ENCODE measurements at regions not wholly inside any gene's neighbourhood (a gene's known extent, or its start where the extent isn't known, plus 50 kb on each side); places are given as distances from the start of the nearest gene placed in this dataset.

DNA sequence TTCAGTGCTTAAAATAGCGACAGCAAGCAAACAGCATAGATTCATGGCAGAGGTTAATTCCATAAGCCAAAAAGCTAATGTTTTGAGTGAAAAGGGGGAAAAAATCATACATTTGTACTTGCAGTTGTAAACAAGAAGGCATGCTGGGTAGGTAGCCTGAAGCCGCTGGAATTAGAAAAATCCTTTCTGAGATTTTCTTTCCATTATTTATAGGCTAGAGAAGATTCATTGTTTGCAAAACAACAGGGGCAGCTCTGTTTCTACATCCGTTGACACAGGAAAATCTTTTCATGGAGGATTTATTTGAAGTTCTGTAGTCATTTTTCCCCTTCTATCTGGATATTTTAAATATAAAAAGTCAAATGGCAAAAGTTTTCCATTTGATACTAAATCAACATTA, 843.9 kb downstream of the QKI start:
- no peak overlapping the region for H3K4me3 ChIP-seq (ENCODE audit: control insufficient read depth in 1 of 2, extremely low read depth in 1 of 2, low read length in 1 of 2)
- 100% methylated on average over 1 of the region's 3 CpGs for WGBS (ENCODE audit: insufficient coverage)
- DNase-seq (no peak), ATAC-seq (replicated peaks in 1 of 4) (no peak)
- Mint-ChIP-seq H3K4me3 (no peak overlapping the region), H3K36me3 (no peaks in the 10 kb centered on the region), H3K9me3 (peaks cover 0 to 5% (median 0%) of the 10 kb centered on the region in 3 donors), H3K27ac (no peak overlapping the region), H3K27me3 (no peaks in the 10 kb centered on the region), H3K4me1 (no peaks in the 10 kb centered on the region)
- H3K4me1 ChIP-seq (ENCODE audit: control insufficient read depth in 1 of 2, extremely low read depth in 1 of 2, insufficient read depth in 2 of 2, low read length in 2 of 2), result no peaks in the 10 kb centered on the region
- H3K9me3 ChIP-seq, result no peaks in the 10 kb centered on the region
- POLR2A ChIA-PET, result no interaction called here
- CTCF ChIA-PET, result no interaction called here
- no peaks in the 10 kb centered on the region for H3K36me3 ChIP-seq (ENCODE audit: control insufficient read depth in 2 of 2, extremely low read depth in 1 of 2, insufficient read depth in 1 of 2, low read length in 1 of 2)
- H3K27ac ChIP-seq (ENCODE audit: low read length), result no peak overlapping the region
- no peaks in the 10 kb centered on the region for H3K27me3 ChIP-seq (replicated peaks in 1 of 2; ENCODE audit: control insufficient read depth in 2 of 2, extremely low read depth in 1 of 2, insufficient read depth in 2 of 2, low read length in 1 of 2)

DNA sequence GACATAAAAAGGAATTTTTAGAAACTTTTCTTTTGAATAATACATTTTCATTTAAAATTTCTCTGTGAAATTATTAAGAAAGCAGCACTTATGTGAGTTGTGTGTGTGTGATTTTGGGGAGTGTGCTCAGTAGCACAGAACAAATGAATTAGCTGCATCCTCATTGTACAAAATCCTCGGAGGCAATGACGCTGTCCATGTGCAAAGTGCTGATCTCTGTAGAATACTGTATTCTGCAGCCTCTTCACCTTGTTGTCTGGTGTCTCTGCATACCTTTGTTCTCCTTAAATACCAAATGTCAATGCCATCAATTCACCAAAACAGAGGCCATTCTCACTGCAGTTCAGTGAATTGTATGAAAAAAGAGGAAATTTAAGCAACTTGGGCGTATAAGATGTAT, 838.4 kb downstream of the QKI start:
- Histone ChIP-seq H3K27ac (ENCODE audit: low read length) (no peak overlapping the region), H3K27me3 (replicated peaks in 1 of 2; ENCODE audit: control insufficient read depth in 2 of 2, extremely low read depth in 1 of 2, insufficient read depth in 2 of 2, low read length in 1 of 2) (no peaks in the 10 kb centered on the region), H3K4me1 (ENCODE audit: control insufficient read depth in 1 of 2, extremely low read depth in 1 of 2, insufficient read depth in 2 of 2, low read length in 2 of 2) (no peaks in the 10 kb centered on the region), H3K36me3 (ENCODE audit: control insufficient read depth in 2 of 2, extremely low read depth in 1 of 2, insufficient read depth in 1 of 2, low read length in 1 of 2) (no peaks in the 10 kb centered on the region), H3K9me3 (no peaks in the 10 kb centered on the region), H3K4me3 (ENCODE audit: control insufficient read depth in 1 of 2, extremely low read depth in 1 of 2, low read length in 1 of 2) (no peak overlapping the region)
- Mint-ChIP-seq H3K4me3 (no peak overlapping the region), H3K27me3 (no peaks in the 10 kb centered on the region), H3K9me3 (peaks cover 0 to 6% (median 0%) of the 10 kb centered on the region in 3 donors), H3K27ac (no peak overlapping the region), H3K36me3 (no peaks in the 10 kb centered on the region), H3K4me1 (no peaks in the 10 kb centered on the region)
- POLR2A ChIA-PET, result no interaction called here
- no peak for DNase-seq
- CTCF ChIA-PET, result no interaction called here
- ATAC-seq (replicated peaks in 1 of 4), result no peak
- no CpG with 5 or more reads among the region's 3 CpGs for WGBS (ENCODE audit: insufficient coverage)

DNA sequence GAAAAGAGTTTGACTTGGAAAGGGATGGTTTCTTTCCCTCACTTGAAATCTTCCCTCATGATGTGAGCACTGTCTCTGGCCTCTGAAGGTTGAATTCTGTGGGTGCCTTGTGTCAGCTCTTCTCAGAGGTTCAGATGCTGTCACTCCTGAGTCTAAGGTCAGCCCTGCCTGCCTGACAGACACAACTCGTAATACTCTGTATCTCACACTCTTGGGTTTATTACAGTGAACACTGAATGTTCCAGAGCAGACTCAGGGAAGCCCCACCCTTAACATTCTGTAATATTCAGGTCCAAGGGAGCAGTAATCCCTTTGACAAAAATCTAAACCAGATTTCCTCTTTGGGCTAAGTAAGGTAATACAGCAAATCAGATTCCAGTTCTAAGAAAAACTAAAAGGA, 837.8 kb downstream of the QKI start:
- POLR2A ChIA-PET, result no interaction called here
- Histone ChIP-seq H3K4me3 (ENCODE audit: control insufficient read depth in 1 of 2, extremely low read depth in 1 of 2, low read length in 1 of 2) (no peak overlapping the region), H3K9me3 (no peaks in the 10 kb centered on the region), H3K4me1 (ENCODE audit: control insufficient read depth in 1 of 2, extremely low read depth in 1 of 2, insufficient read depth in 2 of 2, low read length in 2 of 2) (no peaks in the 10 kb centered on the region), H3K27ac (ENCODE audit: low read length) (no peak overlapping the region), H3K27me3 (replicated peaks in 1 of 2; ENCODE audit: control insufficient read depth in 2 of 2, extremely low read depth in 1 of 2, insufficient read depth in 2 of 2, low read length in 1 of 2) (no peaks in the 10 kb centered on the region), H3K36me3 (ENCODE audit: control insufficient read depth in 2 of 2, extremely low read depth in 1 of 2, insufficient read depth in 1 of 2, low read length in 1 of 2) (no peaks in the 10 kb centered on the region)
- Mint-ChIP-seq H3K27me3 (no peaks in the 10 kb centered on the region), H3K4me1 (no peaks in the 10 kb centered on the region), H3K4me3 (no peak overlapping the region), H3K9me3 (peaks cover 0 to 4% (median 0%) of the 10 kb centered on the region in 3 donors), H3K27ac (no peak overlapping the region), H3K36me3 (no peaks in the 10 kb centered on the region)
- ATAC-seq (replicated peaks in 1 of 4) (no peak), DNase-seq (no peak)
- CTCF ChIA-PET, result no interaction called here
- WGBS (ENCODE audit: insufficient coverage), result 71% methylated on average over 1 of the region's 1 CpG

DNA sequence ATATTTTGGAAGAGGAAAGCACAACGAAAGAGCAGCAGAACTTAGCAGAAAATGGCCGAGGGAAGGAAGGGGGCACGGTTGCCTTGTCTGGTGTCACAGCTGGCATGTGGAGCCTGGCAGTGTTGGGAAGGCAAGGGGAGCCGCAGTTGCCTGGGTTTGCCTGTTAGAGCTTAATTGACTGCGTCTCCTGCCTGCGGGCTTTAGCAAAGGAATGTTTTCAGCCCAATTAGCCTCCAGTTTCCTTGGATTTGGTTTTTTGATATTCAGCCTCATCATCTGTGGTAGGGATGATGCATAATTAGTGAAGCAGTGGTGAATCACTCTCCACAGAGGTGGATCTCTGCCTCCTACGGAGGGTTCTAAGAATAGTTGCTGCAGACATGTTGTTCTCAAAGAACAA, 832.6 kb downstream of the QKI start:
- Histone ChIP-seq H3K4me1 (ENCODE audit: control insufficient read depth in 1 of 2, extremely low read depth in 1 of 2, insufficient read depth in 2 of 2, low read length in 2 of 2) (no peaks in the 10 kb centered on the region), H3K9me3 (no peaks in the 10 kb centered on the region), H3K4me3 (ENCODE audit: control insufficient read depth in 1 of 2, extremely low read depth in 1 of 2, low read length in 1 of 2) (no peak overlapping the region), H3K36me3 (ENCODE audit: control insufficient read depth in 2 of 2, extremely low read depth in 1 of 2, insufficient read depth in 1 of 2, low read length in 1 of 2) (no peaks in the 10 kb centered on the region), H3K27ac (ENCODE audit: low read length) (no peak overlapping the region), H3K27me3 (replicated peaks in 1 of 2; ENCODE audit: control insufficient read depth in 2 of 2, extremely low read depth in 1 of 2, insufficient read depth in 2 of 2, low read length in 1 of 2) (no peaks in the 10 kb centered on the region)
- POLR2A ChIA-PET, result no interaction called here
- no peaks in the 10 kb centered on the region for H3K36me3 Mint-ChIP-seq
- WGBS (ENCODE audit: insufficient coverage), result 66% methylated on average over 5 of the region's 7 CpGs
- DNase-seq (no peak), ATAC-seq (replicated peaks in 1 of 4) (no peak)
- CTCF ChIA-PET, result no interaction called here
- H3K27me3 Mint-ChIP-seq, result no peaks in the 10 kb centered on the region
- H3K9me3 Mint-ChIP-seq, result peaks cover 0 to 12% (median 0%) of the 10 kb centered on the region in 3 donors
- H3K27ac Mint-ChIP-seq, result no peak overlapping the region
- no peak overlapping the region for H3K4me3 Mint-ChIP-seq
- H3K4me1 Mint-ChIP-seq, result no peaks in the 10 kb centered on the region

DNA sequence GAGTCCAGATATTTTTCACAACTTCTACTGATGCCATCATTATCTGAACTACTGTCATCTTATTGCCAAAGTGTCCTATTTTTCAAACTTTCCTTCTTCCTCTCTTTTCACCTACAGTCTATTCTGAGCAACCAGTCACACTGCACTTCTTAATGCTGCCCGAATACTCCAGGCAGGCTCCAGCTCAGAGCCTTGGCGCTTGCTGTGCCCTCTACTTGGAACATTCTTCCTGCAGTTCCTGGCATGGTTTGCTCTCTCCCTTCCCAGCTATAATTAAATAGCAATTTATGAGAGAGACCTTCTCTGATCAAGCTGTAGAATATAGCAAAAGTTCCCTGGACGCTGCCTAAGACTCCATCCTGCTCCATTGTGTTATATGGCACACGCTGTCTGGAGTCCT, 831.6 kb downstream of the QKI start:
- 100% methylated on average over 1 of the region's 4 CpGs for WGBS (ENCODE audit: insufficient coverage)
- CTCF ChIA-PET, result no interaction called here
- Histone ChIP-seq H3K9me3 (no peaks in the 10 kb centered on the region), H3K36me3 (ENCODE audit: control insufficient read depth in 2 of 2, extremely low read depth in 1 of 2, insufficient read depth in 1 of 2, low read length in 1 of 2) (no peaks in the 10 kb centered on the region), H3K4me1 (ENCODE audit: control insufficient read depth in 1 of 2, extremely low read depth in 1 of 2, insufficient read depth in 2 of 2, low read length in 2 of 2) (no peaks in the 10 kb centered on the region), H3K27me3 (replicated peaks in 1 of 2; ENCODE audit: control insufficient read depth in 2 of 2, extremely low read depth in 1 of 2, insufficient read depth in 2 of 2, low read length in 1 of 2) (no peaks in the 10 kb centered on the region), H3K4me3 (ENCODE audit: control insufficient read depth in 1 of 2, extremely low read depth in 1 of 2, low read length in 1 of 2) (no peak overlapping the region), H3K27ac (ENCODE audit: low read length) (no peak overlapping the region)
- ATAC-seq (replicated peaks in 1 of 4) (no peak), DNase-seq (no peak)
- Mint-ChIP-seq H3K36me3 (no peaks in the 10 kb centered on the region), H3K9me3 (peaks cover 0 to 12% (median 0%) of the 10 kb centered on the region in 3 donors), H3K27me3 (no peaks in the 10 kb centered on the region), H3K27ac (no peak overlapping the region), H3K4me1 (no peaks in the 10 kb centered on the region), H3K4me3 (no peak overlapping the region)
- POLR2A ChIA-PET, result no interaction called here

DNA sequence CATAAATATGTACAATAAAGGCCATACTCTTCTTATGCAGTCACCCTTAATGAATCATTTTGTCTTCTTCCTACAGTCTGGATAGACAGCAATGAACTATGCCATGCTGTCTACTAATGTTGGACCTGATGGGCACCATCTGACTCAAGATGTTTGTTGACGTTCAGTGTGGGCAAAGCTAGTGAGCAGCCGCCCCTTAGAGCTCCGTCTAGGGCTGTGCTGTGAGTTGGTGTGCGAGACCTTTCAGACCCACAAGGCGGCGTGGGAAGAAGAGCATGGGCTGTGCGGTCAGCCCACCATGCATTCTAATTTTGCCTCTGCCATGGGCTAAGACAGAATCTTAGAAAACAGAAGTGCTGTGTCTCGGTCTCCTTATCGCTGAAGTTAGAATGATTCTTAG, 829.4 kb downstream of the QKI start:
- Histone ChIP-seq H3K4me1 (ENCODE audit: control insufficient read depth in 1 of 2, extremely low read depth in 1 of 2, insufficient read depth in 2 of 2, low read length in 2 of 2) (no peaks in the 10 kb centered on the region), H3K27me3 (replicated peaks in 1 of 2; ENCODE audit: control insufficient read depth in 2 of 2, extremely low read depth in 1 of 2, insufficient read depth in 2 of 2, low read length in 1 of 2) (no peaks in the 10 kb centered on the region), H3K36me3 (ENCODE audit: control insufficient read depth in 2 of 2, extremely low read depth in 1 of 2, insufficient read depth in 1 of 2, low read length in 1 of 2) (no peaks in the 10 kb centered on the region), H3K4me3 (ENCODE audit: control insufficient read depth in 1 of 2, extremely low read depth in 1 of 2, low read length in 1 of 2) (no peak overlapping the region), H3K27ac (ENCODE audit: low read length) (no peak overlapping the region), H3K9me3 (no peaks in the 10 kb centered on the region)
- no peaks in the 10 kb centered on the region for H3K36me3 Mint-ChIP-seq
- no peaks in the 10 kb centered on the region for H3K4me1 Mint-ChIP-seq
- 83% methylated on average over 5 of the region's 9 CpGs for WGBS (ENCODE audit: insufficient coverage)
- ChIA-PET POLR2A (no interaction called here), CTCF (no interaction called here)
- H3K27ac Mint-ChIP-seq, result no peak overlapping the region
- no peaks in the 10 kb centered on the region for H3K27me3 Mint-ChIP-seq
- DNase-seq, result no peak
- peaks cover 0 to 21% (median 0%) of the 10 kb centered on the region in 3 donors for H3K9me3 Mint-ChIP-seq
- ATAC-seq (replicated peaks in 1 of 4), result no peak
- no peak overlapping the region for H3K4me3 Mint-ChIP-seq

DNA sequence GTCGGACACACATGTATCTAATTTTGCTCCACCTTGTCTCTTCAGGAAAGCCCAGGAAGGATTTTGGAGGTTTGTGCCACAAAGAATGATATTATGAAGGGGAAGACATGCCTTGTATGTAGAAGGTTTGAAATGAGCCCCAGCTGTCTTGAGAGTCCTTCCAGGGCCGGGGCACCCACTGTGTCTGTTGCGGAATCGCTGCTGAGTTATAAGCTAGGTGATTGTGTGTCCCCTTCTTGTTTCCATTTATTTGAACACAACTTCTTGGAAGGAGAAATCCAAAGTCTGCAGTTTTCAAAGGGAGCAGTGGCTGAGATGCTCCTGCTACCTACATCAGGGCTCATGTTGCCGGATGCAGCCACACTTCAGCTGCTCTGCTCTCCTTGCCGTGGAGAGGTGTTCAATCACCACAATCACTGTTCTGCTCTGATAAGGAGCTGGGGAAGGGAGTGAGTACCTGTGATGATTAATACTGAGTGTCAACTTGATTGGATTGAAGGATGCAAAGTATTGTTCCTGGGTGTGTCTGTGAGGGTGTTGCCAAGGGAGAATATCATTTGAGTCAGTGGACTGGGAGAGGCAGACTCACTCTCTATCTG, 828.6 kb downstream of the QKI start:
- WGBS (ENCODE audit: insufficient coverage), result 57% methylated on average over 1 of the region's 6 CpGs
- Mint-ChIP-seq H3K36me3 (no peaks in the 10 kb centered on the region), H3K27ac (no peak overlapping the region), H3K4me1 (no peaks in the 10 kb centered on the region), H3K9me3 (peaks cover 0 to 20% (median 0%) of the 10 kb centered on the region in 3 donors), H3K27me3 (no peaks in the 10 kb centered on the region), H3K4me3 (no peak overlapping the region)
- DNase-seq (no peak), ATAC-seq (replicated peaks in 1 of 4) (no peak)
- no peak overlapping the region for H3K4me3 ChIP-seq (ENCODE audit: control insufficient read depth in 1 of 2, extremely low read depth in 1 of 2, low read length in 1 of 2)
- no peaks in the 10 kb centered on the region for H3K36me3 ChIP-seq (ENCODE audit: control insufficient read depth in 2 of 2, extremely low read depth in 1 of 2, insufficient read depth in 1 of 2, low read length in 1 of 2)
- H3K4me1 ChIP-seq (ENCODE audit: control insufficient read depth in 1 of 2, extremely low read depth in 1 of 2, insufficient read depth in 2 of 2, low read length in 2 of 2), result no peaks in the 10 kb centered on the region
- POLR2A ChIA-PET, result no interaction called here
- no peaks in the 10 kb centered on the region for H3K27me3 ChIP-seq (replicated peaks in 1 of 2; ENCODE audit: control insufficient read depth in 2 of 2, extremely low read depth in 1 of 2, insufficient read depth in 2 of 2, low read length in 1 of 2)
- no peak overlapping the region for H3K27ac ChIP-seq (ENCODE audit: low read length)
- H3K9me3 ChIP-seq, result no peaks in the 10 kb centered on the region
- CTCF ChIA-PET, result no interaction called here

All from T-cell (primary cell).